GM18870 (cell line): ENCODE measurements at regions not wholly inside any gene's neighbourhood (a gene's known extent, or its start where the extent isn't known, plus 50 kb on each side); places are given as distances from the start of the nearest gene placed in this dataset.
A peak's percentile ranks its signal among the peaks of the same experiment; 100 is the strongest.
"Not testable (repeated sequence)": the region's sequence is repeated elsewhere in the genome, so short reads cannot be mapped to it uniquely, and the experiment has no call there.

Experiments used
- ATAC-seq: cut with Tn5 transposase; IDR thresholded peaks from one replicate; pipeline ENCODE4 v1.9.1; 2021; ENCODE audit warnings: moderate library complexity; ENCODE audit not compliant: unreplicated experiment

GRCh38 chr11:42669248-42669976, 642.4 kb upstream of the API5 start:
- no peak for ATAC-seq

DNA sequence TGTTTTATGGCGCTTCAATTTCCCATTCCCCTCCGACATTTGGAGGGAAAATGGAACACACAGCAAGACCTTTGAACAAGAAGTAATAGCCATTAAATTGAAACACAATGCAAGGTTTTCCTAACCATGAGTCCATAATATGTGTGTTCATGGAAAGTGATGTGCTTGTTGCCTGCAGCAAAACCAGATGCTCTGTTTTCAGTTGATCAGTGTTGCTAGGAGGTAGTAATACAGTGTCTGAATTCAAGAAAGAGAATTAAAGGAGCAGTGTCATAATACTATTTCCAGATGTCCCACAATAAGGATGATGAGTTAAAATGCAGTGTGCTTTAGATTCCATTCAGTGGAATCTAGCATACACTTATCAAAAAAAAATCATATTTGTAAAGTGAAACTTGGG, 637.4 kb upstream of the API5 start:
- ATAC-seq, result no peak

GRCh38 chr11:42707541-42707940, 604.3 kb upstream of the API5 start:
- ATAC-seq, result no peak

GRCh38 chr11:42709216-42709615, 602.6 kb upstream of the API5 start:
- ATAC-seq, result no peak

DNA sequence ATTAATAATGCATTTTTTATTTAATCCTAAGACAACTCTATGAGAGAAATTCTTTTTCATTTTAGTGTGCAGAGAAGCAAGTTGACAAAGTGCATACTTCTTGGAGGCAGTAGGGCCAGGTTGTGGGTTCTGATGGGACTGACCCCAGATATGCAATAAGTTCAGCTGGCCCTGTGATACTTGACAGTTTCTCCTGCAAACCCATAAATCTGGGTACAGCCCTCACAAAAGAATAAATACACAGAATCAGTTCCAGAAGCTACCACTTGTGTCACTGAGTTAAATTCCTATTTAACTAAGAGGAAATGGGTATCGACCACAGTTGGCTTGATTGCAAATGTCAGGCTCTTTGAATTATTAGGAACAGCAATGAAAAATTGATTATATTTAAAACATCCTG, 598.5 kb upstream of the API5 start:
- ATAC-seq, result no peak

GRCh38 chr11:42713753-42714152, 598.0 kb upstream of the API5 start:
- no peak for ATAC-seq

DNA sequence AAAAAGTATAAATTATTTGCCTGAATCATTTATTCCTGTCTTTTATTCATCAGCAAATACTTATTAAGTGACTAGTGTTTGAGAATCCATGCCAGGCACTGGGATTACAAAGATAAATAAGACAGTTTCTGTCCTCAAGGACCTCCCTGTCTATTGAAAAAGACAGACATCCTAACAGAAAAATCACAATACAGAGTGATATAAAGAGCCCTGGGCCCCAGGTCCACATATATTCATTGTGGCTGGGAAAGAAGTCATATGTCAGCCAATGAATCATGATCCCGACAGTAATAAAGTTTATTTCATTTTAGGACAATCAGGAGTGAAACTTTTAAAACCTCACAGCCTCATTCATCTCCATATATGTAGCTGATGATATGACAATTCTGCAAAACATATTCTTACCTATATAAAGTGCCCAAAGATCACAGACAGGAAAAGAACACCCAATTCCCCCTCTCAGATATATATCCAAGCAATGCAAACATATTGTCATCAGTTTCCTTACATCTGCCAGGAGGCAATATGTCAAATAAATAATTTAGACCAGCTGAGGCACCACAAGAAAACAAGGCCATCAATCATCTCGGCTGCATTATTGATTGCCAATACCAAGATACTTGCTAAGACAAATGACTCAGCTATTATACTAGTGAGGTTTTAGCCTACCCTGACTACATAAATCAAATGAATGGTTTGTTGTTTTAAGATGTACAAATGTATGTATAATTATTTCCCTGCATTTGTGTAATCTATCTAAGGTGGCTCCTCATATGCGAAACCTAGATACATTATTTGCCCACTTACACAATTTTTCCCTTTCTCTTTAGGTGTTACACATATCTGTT, 590.9 kb upstream of the API5 start:
- no peak for ATAC-seq

DNA sequence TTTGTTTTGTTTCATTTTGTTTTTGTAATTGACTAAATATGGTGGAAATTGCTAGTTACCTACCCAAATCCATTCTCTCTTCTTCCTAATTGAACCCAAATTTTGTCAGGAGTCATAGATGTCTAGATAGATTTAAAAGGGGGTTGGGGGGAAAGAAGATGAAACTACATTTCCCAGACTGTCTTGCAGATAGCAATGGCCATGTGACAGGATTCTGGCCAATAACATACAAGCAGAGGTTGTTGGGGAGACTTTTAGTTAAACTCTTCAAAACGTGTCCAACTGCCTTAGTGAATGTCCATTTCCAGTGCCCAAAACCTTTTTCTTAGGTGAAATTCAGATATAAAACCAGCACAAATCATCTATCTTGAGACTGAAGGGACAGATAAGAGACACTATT, 583.9 kb upstream of the API5 start:
- no peak for ATAC-seq

GRCh38 chr11:42762348-42762747, 549.4 kb upstream of the API5 start:
- no peak for ATAC-seq

DNA sequence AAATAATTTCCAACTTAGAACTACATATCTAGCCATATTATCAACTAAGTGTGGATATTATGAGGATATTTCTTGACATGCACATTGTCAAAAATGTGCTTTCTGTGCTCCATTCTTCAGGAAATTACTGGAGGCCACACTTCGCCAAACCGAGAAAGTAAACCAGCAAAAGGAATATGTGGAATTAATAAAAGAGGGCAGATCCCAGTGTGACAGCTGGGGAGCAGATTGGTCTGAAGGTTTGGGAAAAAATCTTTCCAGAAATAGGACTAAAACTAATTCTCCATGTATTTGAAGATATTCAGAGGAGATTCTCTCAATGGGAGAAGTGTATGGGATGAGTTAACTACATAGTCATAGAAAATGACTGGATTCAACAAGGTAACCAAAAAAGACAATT, 546.9 kb upstream of the API5 start:
- no peak for ATAC-seq

- no peak for ATAC-seq
These were observed 543.2 kb upstream of the API5 start for GRCh38 chr11:42768576-42768975.

- peak; percentile 87 for ATAC-seq
These were observed 541.2 kb upstream of the API5 start for GRCh38 chr11:42770444-42771065.

DNA sequence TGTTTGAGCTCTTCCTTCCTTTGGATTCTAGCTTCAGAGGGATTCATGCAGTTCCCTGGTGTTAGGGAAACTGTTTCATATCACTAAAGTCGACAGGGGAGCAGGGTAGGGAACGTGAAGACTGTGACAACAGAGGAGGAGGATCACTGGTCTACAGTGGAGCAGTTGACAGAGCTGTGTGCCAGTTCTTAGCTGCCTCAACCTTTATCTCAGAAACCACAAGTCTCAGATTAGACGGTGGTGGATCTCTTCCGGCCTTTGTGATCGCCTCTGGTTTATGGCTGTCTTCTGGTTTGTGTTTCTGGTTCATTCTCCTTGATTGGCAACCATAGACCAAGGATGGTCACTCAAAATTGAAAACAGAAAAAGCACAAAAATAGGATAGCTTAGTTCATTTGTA, 538.9 kb upstream of the API5 start:
- ATAC-seq, result no peak

DNA sequence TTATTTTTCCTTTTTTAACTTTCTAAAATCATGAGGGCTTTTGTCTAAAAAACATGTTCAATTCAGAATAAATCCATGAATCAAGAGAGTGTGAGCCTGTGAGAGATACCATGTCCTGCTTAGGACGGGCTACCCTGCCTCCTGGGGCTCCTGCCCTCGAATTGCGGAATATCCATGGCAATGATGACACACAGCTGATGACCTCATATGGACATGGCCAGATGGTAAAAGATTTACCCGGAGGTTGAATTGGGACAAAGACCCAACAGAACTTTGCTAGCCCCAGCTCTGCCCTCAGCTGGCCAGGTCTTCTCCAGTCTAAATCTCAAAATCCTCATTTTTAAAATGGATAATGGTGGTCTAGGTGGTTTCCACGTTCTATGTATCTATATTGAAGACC, 538.1 kb upstream of the API5 start:
- no peak for ATAC-seq

DNA sequence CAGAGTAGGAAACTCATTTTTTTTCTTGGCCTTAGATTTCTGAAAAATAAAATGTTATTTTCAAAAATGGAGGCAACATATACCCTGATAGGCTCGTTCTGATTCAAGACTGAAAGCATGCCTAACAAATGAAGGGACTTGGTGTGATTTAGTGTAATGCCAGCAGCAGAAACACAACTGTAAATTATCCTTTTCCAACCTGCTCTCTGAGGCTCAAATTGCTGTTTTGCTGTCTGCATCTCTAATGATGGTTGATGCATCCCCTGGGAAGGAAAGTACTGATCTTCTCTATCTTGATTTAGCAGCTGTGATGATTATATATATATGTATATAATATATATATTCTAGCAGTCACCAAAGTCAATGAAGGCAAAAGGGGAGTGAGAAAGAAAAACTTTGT, 537.2 kb upstream of the API5 start:
- no peak for ATAC-seq

GRCh38 chr11:42777776-42778175, 534.0 kb upstream of the API5 start:
- no peak for ATAC-seq

DNA sequence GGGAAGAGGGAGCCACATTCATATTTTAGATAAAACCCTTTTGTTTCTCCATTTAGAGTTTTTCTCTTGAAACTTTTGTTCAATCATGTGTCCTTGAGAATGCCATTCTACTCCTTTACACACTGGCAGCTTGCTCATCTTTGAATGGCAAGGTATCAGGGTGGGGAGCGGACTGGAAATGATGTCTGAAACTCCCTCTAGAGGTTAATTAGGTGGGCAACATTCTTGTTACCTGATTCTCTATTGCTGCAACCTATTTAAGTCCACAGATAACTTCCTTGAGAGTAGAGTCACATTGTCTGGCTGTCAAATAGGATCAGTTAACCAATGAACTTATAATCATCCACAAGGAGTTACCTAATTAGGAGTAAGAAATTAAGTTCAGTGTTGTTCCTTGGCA, 533.6 kb upstream of the API5 start:
- ATAC-seq, result no peak

GRCh38 chr11:42779555-42779954, 532.2 kb upstream of the API5 start:
- no peak for ATAC-seq

DNA sequence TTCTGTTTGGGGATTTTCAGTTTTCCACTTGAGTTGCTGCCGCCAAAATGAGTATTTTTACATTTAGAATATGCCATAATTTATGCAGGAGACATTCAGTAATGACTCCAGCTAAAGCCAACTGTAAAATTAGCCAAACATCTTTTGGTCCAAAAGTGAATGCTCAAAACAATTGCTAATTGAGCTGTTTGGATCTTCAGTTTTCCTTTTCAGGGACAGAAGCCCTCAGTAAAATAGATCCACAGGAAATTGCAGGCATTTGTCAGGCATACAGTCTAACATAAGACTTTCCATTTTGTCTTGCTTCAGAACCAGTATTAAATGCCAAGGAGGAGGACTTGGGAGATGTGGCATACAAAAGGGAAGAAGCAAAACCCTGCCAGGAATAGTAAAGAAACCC, 524.8 kb upstream of the API5 start:
- ATAC-seq, result no peak

DNA sequence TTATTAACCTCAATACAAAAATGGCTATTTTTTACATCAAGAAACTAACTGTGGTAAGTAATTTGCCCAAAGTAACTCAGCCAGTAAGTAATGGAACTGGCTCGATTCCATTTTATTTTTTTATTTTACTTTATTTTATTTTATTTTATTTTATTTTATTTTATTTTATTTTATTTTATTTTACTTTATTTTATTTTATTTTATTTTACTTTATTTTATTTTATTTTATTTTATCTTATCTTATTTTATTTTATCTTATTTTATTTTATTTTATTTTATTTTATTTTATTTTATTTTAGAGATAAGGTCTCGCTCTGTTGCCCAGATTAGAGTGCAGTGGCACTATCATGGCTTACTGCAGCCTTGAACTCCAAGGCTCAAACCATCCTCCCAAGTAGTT, 516.3 kb upstream of the API5 start:
- ATAC-seq, result not testable (repeated sequence)

DNA sequence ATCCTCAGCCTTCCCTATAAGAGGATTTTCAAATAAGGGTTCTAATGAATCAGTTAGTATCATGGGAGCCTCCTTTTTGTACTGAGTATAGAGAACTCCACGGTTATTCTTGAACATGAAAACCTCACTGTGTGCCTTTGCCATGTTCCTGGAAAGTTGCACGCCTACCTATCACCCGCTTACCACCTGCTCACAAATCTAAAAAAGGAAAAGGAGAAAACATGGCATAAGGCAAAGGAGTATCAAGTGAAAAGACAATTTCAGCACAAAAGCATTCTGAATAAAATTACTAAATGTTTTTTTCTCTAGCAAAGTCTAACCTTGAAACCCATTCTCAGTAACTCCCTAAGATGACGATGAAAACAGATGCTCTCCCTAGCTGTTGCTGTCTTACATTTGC, 511.8 kb upstream of the API5 start:
- no peak for ATAC-seq
